A673 (cell line): ENCODE measurements at regions not wholly inside any gene's neighbourhood (a gene's known extent, or its start where the extent isn't known, plus 50 kb on each side); places are given as distances from the start of the nearest gene placed in this dataset.

Experiments
- EZH2 ChIP-seq: fragments of 200-600 bp; sonication (generic); IDR thresholded peaks from 2 replicates; pipeline ENCODE4 v1.6.1; 2017; ENCODE audit warnings: borderline replicate concordance, low read depth, mild to moderate bottlenecking, mixed read lengths, antibody characterized with exemption, low read length; ENCODE audit not compliant: poor library complexity, severe bottlenecking
- TF ChIP-seq, protein P1 (sequence below): fragments of 300-800, 200-600 bp; sonication (generic); conservative IDR thresholded peaks from 2 replicates; pipeline ENCODE4 v1.5.1; 2017; ENCODE audit warnings: low read depth, mild to moderate bottlenecking, antibody characterized with exemption, low read length, moderate library complexity, mixed read lengths

DNA sequence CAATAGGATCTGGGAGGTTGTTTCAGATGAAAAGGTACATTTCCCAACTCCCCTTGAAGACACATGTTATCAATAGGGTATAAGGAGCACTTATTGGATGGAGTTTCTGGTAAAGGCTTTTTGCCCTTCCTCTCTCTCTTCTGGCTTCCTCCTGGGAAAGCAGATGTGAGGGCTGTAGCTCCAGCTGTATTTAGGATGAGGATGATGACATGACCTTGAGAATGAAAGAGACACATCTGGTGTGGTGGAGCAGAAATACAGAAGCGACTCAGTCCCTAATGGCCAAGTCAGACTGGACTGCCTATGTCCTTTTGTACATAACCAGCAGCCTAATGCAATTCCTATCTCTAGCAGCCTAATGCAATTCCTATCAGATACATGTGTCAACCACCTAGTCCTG is 100.9 kb upstream of the NXPH2 start:
- TF ChIP-seq, protein P1, sequence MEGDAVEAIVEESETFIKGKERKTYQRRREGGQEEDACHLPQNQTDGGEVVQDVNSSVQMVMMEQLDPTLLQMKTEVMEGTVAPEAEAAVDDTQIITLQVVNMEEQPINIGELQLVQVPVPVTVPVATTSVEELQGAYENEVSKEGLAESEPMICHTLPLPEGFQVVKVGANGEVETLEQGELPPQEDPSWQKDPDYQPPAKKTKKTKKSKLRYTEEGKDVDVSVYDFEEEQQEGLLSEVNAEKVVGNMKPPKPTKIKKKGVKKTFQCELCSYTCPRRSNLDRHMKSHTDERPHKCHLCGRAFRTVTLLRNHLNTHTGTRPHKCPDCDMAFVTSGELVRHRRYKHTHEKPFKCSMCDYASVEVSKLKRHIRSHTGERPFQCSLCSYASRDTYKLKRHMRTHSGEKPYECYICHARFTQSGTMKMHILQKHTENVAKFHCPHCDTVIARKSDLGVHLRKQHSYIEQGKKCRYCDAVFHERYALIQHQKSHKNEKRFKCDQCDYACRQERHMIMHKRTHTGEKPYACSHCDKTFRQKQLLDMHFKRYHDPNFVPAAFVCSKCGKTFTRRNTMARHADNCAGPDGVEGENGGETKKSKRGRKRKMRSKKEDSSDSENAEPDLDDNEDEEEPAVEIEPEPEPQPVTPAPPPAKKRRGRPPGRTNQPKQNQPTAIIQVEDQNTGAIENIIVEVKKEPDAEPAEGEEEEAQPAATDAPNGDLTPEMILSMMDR = no peak
- TF ChIP-seq EZH2 = no peak
